ENCODE measurements at regions not wholly inside any gene's neighbourhood (a gene's known extent, or its start where the extent isn't known, plus 50 kb on each side); places are given as distances from the start of the nearest gene placed in this dataset.

GRCh38 chr6:77340331-77340730 lies 123.0 kb downstream of the HTR1B start:
- TF ChIP-seq RAD21 (IDR thresholded peaks at IDR 0.05; ENCODE audit: low read depth) (no peak), POLR2AphosphoS5 (IDR thresholded peaks at IDR 0.05; ENCODE audit: low read depth, low read length) (no peak), POLR2A (IDR thresholded peaks at IDR 0.05; ENCODE audit: borderline replicate concordance, extremely low read depth, insufficient read depth, insufficient read length) (no peak)
